Neural progenitor cell (in vitro differentiated cells): ENCODE measurements at regions not wholly inside any gene's neighbourhood (a gene's known extent, or its start where the extent isn't known, plus 50 kb on each side); places are given as distances from the start of the nearest gene placed in this dataset.

ENCODE experiments used
- DNase-seq: peaks from one replicate; pipeline ENCODE4 v3.0.0-alpha.2; 2016; ENCODE audit warnings: low spot score
- H2AFZ ChIP-seq: fragments of 200-600 bp; sonication (generic); replicated peaks from 2 replicates; pipeline ENCODE4 v1.6.1; 2016; ENCODE audit warnings: antibody characterized with exemption
- H3F3A ChIP-seq: fragments of 200-600 bp; sonication (generic); 2 replicates; pipeline ENCODE4 v1.6.1; 2016; ENCODE audit warnings: antibody characterized with exemption, low read depth
- H3K27ac ChIP-seq: fragments of 200-600 bp; sonication (generic); 2 replicates; pipeline ENCODE4 v1.5.1; 2016; ENCODE audit warnings: mild to moderate bottlenecking
- H3K27me3 ChIP-seq: fragments of 200-600 bp; sonication (generic); 2 replicates; pipeline ENCODE4 v1.6.1; 2016; ENCODE audit warnings: mild to moderate bottlenecking, moderate library complexity
- H3K36me3 ChIP-seq: fragments of 200-600 bp; sonication (generic); 2 replicates; pipeline ENCODE4 v1.5.1; 2016
- H3K4me1 ChIP-seq: fragments of 200-600 bp; sonication (generic); 2 replicates; pipeline ENCODE4 v1.6.1; 2016; ENCODE audit warnings: mixed run types
- H3K4me2 ChIP-seq: fragments of 200-600 bp; sonication (generic); 2 replicates; pipeline ENCODE4 v1.6.1; 2016
- H3K4me3 ChIP-seq: fragments of 200-600 bp; sonication (generic); 2 replicates; pipeline ENCODE4 v1.5.1; 2016
- H3K79me2 ChIP-seq: fragments of 200-600 bp; sonication (generic); 2 replicates; pipeline ENCODE4 v1.6.1; 2016; ENCODE audit warnings: low read depth
- H3K9ac ChIP-seq: fragments of 200-600 bp; sonication (generic); 2 replicates; pipeline ENCODE4 v1.6.1; 2016
- H3K9me3 ChIP-seq: fragments of 200-600 bp; sonication (generic); 2 replicates; pipeline ENCODE4 v1.5.1; 2016; ENCODE audit warnings: low read depth
- H4K20me1 ChIP-seq: fragments of 200-600 bp; sonication (generic); 2 replicates; pipeline ENCODE4 v1.6.1; 2016; ENCODE audit warnings: low read depth
- H3K27ac Mint-ChIP-seq: 3 replicates; pipeline ENCODE4 v1.8.0; 2021; ENCODE audit warnings: mixed read lengths
- H3K27me3 Mint-ChIP-seq: 2 replicates; pipeline ENCODE4 v1.8.0; 2022; ENCODE audit warnings: low read depth, mild to moderate bottlenecking, inconsistent platforms, moderate library complexity, mixed read lengths; ENCODE audit not compliant: insufficient read depth
- H3K36me3 Mint-ChIP-seq: 3 replicates; pipeline ENCODE4 v1.8.0; 2021; ENCODE audit warnings: mixed read lengths
- H3K4me1 Mint-ChIP-seq: 3 replicates; pipeline ENCODE4 v1.8.0; 2021; ENCODE audit warnings: mixed read lengths
- H3K4me3 Mint-ChIP-seq: 3 replicates; pipeline ENCODE4 v1.8.0; 2021; ENCODE audit warnings: mild to moderate bottlenecking, moderate library complexity, mixed read lengths
- H3K9me3 Mint-ChIP-seq: 3 replicates; pipeline ENCODE4 v1.8.0; 2020; ENCODE audit warnings: mixed read lengths
- EZH2 ChIP-seq: fragments of 200-600 bp; sonication (generic); IDR thresholded peaks from 2 replicates; pipeline ENCODE4 v1.6.1; 2017; ENCODE audit warnings: antibody characterized with exemption, mild to moderate bottlenecking, moderate library complexity
- EZH2phosphoT487 ChIP-seq: fragments of 200-600 bp; sonication (generic); IDR thresholded peaks from 2 replicates; pipeline ENCODE4 v1.6.1; 2017; ENCODE audit warnings: antibody characterized with exemption
- TF ChIP-seq, protein P1 (sequence below): fragments of 200-600 bp; sonication (generic); IDR thresholded peaks from 2 replicates; pipeline ENCODE4 v1.5.1; 2017; ENCODE audit warnings: antibody characterized with exemption, mild to moderate bottlenecking

DNA sequence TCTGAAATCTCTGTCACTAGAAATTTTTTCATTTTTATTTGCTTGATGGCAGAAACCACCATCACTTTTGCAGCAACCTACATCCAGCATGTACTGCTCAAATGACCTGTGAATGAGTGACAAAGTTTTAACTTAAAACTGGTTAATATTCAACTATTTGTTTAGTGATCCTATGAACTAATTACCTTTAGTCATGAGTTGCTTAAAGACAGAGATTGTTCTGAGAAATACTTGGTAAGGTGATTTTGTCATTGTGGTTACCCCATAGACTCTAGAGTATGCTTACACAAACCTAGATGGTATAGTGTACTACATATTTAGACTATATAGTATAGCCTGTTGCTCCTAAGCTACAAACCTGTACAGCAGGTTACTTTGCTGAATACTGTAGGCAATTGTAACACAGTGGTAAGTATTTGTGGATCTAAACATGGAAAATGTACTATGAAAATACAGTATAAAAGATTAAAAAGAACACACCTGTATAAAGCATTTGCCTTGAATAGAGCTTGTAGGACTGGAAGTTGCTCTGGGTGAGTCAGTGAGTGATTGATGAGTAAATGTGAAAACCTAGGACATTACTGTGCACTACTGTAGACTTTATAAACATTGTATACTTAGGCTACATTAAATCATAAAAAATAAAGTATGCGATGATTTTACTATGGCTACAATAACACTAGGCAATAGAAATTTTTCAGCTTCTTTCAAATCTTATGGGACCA lies 256.6 kb upstream of the PPFIA2 start:
- H3K9me3 Mint-ChIP-seq, result peaks cover 14% of the 10 kb centered on the region
- no peak overlapping the region for H3K9ac ChIP-seq
- H3K4me1 ChIP-seq, result no peaks in the 10 kb centered on the region
- H2AFZ ChIP-seq, result no peak overlapping the region
- no peak overlapping the region for H3K4me3 Mint-ChIP-seq
- H3K4me1 Mint-ChIP-seq, result peaks cover 2% of the 10 kb centered on the region
- no peaks in the 10 kb centered on the region for H4K20me1 ChIP-seq
- no peak overlapping the region for H3K4me2 ChIP-seq
- H3K27me3 Mint-ChIP-seq, result no peaks in the 10 kb centered on the region
- H3K27ac Mint-ChIP-seq, result no peak overlapping the region
- no peak for DNase-seq
- no peaks in the 10 kb centered on the region for H3F3A ChIP-seq
- no peaks in the 10 kb centered on the region for H3K36me3 ChIP-seq
- TF ChIP-seq EZH2phosphoT487, result no peak
- TF ChIP-seq, protein P1, sequence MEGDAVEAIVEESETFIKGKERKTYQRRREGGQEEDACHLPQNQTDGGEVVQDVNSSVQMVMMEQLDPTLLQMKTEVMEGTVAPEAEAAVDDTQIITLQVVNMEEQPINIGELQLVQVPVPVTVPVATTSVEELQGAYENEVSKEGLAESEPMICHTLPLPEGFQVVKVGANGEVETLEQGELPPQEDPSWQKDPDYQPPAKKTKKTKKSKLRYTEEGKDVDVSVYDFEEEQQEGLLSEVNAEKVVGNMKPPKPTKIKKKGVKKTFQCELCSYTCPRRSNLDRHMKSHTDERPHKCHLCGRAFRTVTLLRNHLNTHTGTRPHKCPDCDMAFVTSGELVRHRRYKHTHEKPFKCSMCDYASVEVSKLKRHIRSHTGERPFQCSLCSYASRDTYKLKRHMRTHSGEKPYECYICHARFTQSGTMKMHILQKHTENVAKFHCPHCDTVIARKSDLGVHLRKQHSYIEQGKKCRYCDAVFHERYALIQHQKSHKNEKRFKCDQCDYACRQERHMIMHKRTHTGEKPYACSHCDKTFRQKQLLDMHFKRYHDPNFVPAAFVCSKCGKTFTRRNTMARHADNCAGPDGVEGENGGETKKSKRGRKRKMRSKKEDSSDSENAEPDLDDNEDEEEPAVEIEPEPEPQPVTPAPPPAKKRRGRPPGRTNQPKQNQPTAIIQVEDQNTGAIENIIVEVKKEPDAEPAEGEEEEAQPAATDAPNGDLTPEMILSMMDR, result no peak
- no peak for TF ChIP-seq EZH2
- no peak overlapping the region for H3K27ac ChIP-seq
- no peaks in the 10 kb centered on the region for H3K27me3 ChIP-seq
- H3K79me2 ChIP-seq, result no peaks in the 10 kb centered on the region
- H3K4me3 ChIP-seq, result no peak overlapping the region
- no peaks in the 10 kb centered on the region for H3K36me3 Mint-ChIP-seq
- no peaks in the 10 kb centered on the region for H3K9me3 ChIP-seq

DNA sequence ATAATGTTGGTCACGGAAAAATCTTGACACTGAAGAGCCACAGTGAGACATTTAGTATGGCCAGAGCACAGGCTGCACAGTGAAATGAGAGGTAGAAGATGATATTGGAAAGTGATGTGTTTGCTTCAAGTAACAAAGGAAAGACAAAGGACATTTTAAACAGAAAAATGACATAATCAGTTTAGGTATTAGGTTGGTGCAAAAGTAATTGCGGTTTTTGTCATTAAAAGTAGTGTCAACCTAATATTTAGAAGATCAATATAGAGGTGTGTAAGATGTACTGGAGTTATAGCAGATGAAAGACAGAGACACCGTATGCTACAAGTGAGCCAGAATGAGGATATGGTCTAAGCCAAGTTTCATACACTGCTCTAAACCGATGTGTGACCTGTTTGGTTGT lies 253.0 kb upstream of the PPFIA2 start:
- Histone ChIP-seq H3K79me2 (no peaks in the 10 kb centered on the region), H3K36me3 (no peaks in the 10 kb centered on the region), H2AFZ (no peak overlapping the region), H3K4me3 (no peak overlapping the region), H3K4me2 (no peak overlapping the region), H3K27ac (no peak overlapping the region), H3K9me3 (no peaks in the 10 kb centered on the region), H4K20me1 (no peaks in the 10 kb centered on the region), H3F3A (no peaks in the 10 kb centered on the region), H3K4me1 (no peaks in the 10 kb centered on the region), H3K9ac (no peak overlapping the region), H3K27me3 (no peaks in the 10 kb centered on the region)
- no peak overlapping the region for H3K27ac Mint-ChIP-seq
- H3K9me3 Mint-ChIP-seq, result no peaks in the 10 kb centered on the region
- no peaks in the 10 kb centered on the region for H3K27me3 Mint-ChIP-seq
- TF ChIP-seq EZH2, result no peak
- no peaks in the 10 kb centered on the region for H3K36me3 Mint-ChIP-seq
- no peaks in the 10 kb centered on the region for H3K4me1 Mint-ChIP-seq
- no peak for DNase-seq
- H3K4me3 Mint-ChIP-seq, result no peak overlapping the region

DNA sequence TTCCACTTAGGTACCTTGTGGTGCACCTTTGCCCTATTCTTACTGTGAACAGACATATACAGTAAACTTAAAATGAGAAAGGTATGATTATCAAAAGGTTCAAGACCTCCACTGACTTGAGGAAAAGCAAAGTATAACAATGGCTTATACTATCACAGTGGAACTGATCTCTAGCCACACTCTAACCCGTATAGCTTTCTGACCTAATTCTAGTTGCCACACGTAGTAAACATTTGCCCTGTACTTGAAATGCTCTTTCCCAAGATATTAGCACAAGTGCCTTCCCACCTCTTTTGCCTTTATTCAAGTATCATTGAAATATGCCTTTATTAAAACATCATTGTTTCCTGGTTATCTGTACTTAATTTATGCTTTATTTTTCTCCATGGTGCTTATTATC lies 250.4 kb upstream of the PPFIA2 start:
- Histone ChIP-seq H4K20me1 (no peaks in the 10 kb centered on the region), H3K9ac (no peak overlapping the region), H3F3A (no peaks in the 10 kb centered on the region), H3K4me2 (no peak overlapping the region), H3K36me3 (no peaks in the 10 kb centered on the region), H3K9me3 (no peaks in the 10 kb centered on the region), H3K79me2 (no peaks in the 10 kb centered on the region), H3K27me3 (no peaks in the 10 kb centered on the region), H2AFZ (no peak overlapping the region), H3K4me3 (no peak overlapping the region), H3K4me1 (no peaks in the 10 kb centered on the region), H3K27ac (no peak overlapping the region)
- H3K36me3 Mint-ChIP-seq, result no peaks in the 10 kb centered on the region
- H3K27ac Mint-ChIP-seq, result no peak overlapping the region
- H3K4me1 Mint-ChIP-seq, result no peaks in the 10 kb centered on the region
- H3K4me3 Mint-ChIP-seq, result no peak overlapping the region
- no peak for TF ChIP-seq EZH2phosphoT487
- no peak for TF ChIP-seq EZH2
- TF ChIP-seq, protein P1, result no peak
- DNase-seq, result no peak
- H3K9me3 Mint-ChIP-seq, result no peaks in the 10 kb centered on the region
- no peaks in the 10 kb centered on the region for H3K27me3 Mint-ChIP-seq

DNA sequence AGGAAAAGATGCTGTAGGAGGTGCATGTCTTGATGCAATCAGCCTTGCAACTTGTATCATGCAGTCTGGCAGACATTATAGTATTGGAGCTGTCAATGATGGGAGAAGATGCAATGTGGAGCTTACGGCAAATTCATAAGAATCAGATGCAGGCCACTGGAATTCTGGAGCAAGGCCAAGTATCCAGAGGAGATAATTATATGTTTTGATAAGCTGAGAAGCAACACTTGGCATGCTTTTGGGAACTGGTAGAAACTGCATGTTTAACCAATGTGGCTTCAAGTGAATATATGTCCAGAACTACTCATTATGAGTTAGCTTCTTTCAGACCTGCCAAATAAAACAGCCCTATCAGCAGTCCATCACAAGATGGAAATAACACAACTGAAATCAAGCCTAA lies 249.1 kb upstream of the PPFIA2 start:
- Histone ChIP-seq H2AFZ (no peak overlapping the region), H3K4me2 (no peak overlapping the region), H3K79me2 (no peaks in the 10 kb centered on the region), H3K4me3 (no peak overlapping the region), H3K27ac (no peak overlapping the region), H3K36me3 (no peaks in the 10 kb centered on the region), H3K4me1 (no peaks in the 10 kb centered on the region), H3K9ac (no peak overlapping the region), H3F3A (no peaks in the 10 kb centered on the region), H3K27me3 (no peaks in the 10 kb centered on the region), H4K20me1 (no peaks in the 10 kb centered on the region), H3K9me3 (no peaks in the 10 kb centered on the region)
- DNase-seq, result no peak
- H3K4me3 Mint-ChIP-seq, result no peak overlapping the region
- H3K27me3 Mint-ChIP-seq, result no peaks in the 10 kb centered on the region
- no peaks in the 10 kb centered on the region for H3K9me3 Mint-ChIP-seq
- no peak overlapping the region for H3K27ac Mint-ChIP-seq
- no peak for TF ChIP-seq EZH2phosphoT487
- TF ChIP-seq, protein P1, result no peak
- no peak for TF ChIP-seq EZH2
- no peaks in the 10 kb centered on the region for H3K4me1 Mint-ChIP-seq
- no peaks in the 10 kb centered on the region for H3K36me3 Mint-ChIP-seq
